ENCODE measurements at regions not wholly inside any gene's neighbourhood (a gene's known extent, or its start where the extent isn't known, plus 50 kb on each side); places are given as distances from the start of the nearest gene placed in this dataset.
A peak's percentile ranks its signal among the peaks of the same experiment; 100 is the strongest.

DNA sequence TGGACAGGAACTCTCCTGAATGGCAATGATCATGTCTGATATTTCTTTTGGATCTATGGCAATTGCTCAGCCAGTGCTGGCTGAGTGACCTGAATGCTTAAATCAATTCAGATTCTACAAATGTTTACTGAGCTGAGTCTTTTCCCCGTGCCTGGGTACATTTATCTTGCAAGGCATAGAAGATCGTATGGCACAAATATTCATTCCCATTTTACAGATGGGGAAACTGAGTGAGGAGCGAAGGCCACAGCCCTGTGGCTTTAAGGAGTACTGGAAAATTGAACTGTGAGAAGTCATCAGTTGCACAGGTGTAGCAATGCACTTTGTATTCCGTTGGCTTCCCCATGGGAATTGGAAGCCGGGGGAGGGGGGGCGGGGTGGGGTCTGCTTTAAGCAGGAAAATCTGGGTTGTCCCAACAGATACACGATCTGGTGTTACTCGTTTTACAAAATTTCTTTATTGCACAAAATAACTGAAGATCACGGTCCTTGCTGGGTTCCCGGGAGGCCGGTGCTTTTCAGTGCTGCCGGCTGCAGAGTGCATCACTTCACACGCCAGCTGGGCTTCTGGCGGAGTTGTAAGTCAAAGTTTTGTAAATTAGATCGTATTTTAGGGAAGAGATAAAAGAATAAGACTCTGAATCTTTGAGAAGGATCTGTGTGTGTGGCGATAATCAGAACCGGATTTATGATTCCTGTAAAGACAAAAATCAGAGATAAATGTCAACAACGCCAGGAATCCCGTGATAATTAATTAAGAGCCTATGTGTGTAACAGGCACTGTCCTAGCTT, 75.0 kb upstream of the MAP1LC3B2 start:
- no peak for DNase-seq (ENCODE audit: low read depth in 2 of 2)

DNA sequence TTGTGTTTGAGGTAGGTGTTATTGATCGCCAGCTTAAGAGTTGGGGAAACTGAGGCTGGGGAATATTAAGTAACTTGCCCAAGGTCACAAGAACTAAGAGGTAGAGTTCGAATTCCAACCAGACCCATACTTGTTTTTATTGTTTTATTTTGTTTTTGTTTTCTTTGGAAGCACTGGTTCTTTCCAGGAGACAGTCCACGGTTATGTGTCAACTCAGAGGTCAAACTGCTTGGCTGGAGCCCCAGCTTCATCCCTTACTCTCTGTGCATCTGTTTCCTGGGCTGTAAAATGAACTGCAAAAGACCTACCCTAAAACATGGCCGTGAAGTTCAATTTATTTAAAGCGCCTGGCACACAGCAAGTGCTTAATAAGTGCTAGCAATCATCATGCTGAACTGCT, 74.4 kb upstream of the MAP1LC3B2 start:
- DNase-seq (ENCODE audit: low read depth in 2 of 2), result no peak

DNA sequence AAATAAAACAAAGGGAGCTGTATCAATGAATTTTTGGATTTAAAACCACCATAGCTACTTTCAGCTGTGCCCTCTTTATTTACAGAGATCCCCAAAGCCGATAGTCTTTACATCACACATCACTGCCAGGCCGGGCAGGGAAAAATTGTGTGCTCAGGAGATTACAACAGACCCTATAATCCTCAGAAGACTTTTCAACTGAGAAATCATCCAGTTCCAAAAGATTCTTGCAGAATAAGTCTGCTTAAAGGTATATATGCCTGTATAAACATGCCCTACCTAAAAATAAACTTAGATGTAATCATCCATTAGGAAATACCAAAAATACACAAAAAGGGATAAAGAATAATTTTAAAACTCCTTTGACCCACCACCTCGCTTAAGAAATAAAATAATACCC, 70.1 kb upstream of the MAP1LC3B2 start:
- DNase-seq (ENCODE audit: low read depth in 2 of 2), result no peak

DNA sequence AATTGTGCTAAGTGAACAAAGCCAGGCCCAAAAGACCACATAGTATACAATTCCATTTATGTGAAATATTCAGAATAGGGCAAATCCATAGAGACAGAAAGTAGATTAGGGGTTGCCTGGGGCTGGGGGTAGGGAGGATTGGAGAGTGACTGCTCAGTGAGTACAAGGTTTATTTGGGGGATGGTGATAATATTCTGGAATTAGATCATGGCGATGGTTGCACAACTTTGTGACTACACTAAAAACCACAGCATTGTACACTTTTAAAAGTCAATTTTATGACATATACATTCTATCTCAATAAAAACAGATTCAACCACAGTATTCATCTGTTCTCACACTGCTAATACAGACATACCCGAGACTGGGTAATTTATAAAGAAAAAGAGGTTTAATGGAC, 68.7 kb upstream of the MAP1LC3B2 start:
- DNase-seq (ENCODE audit: low read depth in 2 of 2), result no peak

DNA sequence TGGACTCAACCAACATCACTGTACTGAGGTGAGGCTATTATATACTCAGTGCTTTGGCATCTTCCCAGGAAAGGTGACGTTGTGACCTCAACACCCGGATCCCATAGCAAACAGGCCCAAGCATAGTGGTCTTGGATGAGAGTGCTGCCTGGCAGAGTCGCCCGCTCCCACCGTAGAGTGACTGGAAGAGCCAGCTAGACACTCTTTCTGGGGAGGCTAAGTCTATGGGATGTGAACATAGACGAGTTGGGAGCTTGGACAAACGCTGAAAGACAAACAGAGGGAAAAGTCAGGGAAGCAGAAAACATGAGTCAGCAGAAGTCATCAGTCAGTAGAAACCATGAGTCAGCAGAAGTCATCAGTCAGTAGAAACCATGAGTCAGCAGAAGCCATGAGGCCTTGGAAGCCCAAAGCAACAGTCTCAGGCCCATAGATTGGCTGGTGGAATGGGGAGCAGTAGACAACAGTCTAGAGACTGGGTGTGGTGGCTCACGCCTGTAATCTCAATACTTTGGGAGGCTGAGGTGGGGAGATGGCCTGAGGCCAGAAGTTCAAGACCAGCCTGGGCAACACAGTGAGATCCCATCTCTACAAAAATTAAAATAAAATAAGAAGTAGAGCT, 66.4 kb upstream of the MAP1LC3B2 start:
- DNase-seq (ENCODE audit: low read depth in 2 of 2), result no peak

DNA sequence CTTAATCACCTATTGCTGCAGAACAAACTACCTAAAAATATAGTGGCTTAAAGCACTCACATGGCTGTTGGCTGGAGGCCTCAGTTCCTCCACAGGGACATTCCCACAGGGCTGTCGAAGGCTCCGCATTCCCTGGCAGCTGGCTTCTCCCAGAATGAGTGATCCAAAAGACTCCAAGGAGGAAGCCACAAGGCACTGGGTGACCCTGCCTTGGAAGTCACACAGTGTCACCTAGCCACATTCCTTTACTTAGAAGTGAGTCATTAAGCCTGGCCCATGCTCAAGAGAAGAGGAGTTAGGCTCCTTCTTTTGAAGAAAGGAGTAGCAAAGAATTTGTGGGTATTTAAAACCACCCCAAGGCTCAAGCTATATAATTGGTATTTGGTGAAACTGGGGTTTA, 63.9 kb upstream of the MAP1LC3B2 start:
- no peak for DNase-seq (ENCODE audit: low read depth in 2 of 2)

DNA sequence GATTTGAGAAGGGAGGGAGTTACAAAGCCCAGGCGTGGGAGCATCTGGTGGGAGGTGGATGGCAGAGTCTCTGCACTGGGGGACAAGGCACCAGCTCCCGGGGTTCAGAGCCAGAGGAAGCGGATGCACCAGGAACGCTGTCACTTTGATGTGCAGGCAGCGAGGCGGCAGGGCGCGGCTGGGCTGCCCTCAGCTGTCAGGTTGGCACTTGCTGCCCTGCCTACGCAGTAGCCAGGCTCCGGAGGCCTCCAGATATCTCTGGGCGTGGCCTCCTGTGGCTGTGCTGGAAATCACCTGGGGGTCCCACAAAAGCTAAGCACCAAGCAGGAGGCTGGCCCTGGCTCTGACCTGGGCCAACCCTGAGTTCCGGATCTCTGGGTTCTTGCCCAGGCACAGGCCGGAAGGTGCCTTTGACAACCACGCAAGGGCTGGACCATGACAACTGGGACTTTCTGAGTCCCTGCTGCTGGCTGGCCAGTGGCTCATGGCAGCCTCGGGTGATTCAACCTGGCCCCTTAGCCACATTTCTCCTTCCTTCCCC, 62.1 kb upstream of the MAP1LC3B2 start:
- no peak for DNase-seq (ENCODE audit: low read depth in 2 of 2)

DNA sequence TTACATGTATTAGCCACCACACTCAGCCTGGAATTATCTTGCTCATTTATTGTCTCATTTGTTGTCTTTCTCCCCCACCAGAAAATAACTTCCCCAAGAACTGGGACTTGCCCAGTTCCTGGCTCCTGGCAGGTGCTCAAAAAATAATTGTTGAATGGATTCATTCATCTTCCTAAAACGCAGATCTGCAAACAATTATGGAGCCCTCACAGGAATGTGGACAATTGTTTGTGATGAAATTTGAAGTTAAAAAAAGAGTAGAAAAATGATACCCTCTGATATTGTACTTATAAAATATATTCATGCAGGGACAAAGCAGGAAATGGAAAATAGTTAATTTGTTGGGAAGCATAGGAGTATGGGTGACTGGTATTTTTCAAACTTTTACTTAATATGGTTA, 60.7 kb upstream of the MAP1LC3B2 start:
- DNase-seq (ENCODE audit: low read depth in 2 of 2), result no peak

DNA sequence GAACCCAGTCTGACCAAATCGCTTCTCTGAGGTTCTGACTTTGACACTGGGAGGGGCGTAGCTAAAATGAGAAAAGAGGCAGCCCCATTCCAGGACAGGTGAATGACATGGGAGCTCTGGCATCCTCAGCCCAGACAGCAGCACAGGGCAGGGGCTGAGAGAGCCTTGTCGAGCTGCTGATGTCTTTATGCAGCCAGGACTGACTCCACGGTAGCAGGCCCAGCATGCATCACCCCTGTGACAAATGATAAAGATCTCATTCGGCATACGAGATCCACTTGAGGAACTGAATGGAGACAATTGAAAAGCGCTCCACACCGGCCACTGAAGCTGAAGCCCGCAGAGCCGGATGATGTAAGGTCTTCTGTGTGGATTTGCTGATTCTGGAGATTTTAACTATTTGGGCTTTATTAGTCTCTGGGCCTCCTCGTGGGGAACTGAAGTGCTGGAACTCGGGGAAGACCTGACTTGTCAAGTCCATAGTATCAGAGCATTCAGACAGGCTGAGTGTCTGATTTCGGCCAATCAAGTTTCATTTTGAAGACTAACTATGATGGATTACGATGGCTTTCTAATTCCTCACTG, 56.9 kb upstream of the MAP1LC3B2 start:
- no peak for DNase-seq (ENCODE audit: low read depth in 2 of 2)

DNA sequence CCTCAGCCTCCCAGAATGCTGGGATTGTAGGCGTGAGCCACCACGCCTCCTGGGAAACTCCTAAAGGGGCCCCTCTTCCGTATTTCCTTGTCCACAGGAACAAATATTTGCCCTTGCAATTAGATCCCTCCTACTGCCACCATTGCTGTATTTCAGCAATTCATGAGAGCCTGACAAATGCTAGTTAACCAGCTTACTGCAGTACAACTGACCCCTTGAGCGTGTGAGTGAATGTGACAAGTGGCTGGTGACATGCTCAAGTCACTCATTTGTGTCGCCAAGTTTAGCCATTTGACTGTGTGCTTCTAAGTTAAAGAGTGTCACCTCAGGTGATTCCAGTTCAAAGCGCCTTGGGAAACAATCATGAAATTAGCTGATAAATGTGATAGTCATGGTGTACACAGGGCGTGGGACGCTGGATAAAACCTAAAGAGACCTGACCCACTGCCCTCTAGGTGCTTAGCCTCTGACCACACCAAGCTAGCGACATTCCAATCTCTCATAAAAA, 56.1 kb upstream of the MAP1LC3B2 start:
- DNase-seq (ENCODE audit: low read depth in 2 of 2), result no peak

DNA sequence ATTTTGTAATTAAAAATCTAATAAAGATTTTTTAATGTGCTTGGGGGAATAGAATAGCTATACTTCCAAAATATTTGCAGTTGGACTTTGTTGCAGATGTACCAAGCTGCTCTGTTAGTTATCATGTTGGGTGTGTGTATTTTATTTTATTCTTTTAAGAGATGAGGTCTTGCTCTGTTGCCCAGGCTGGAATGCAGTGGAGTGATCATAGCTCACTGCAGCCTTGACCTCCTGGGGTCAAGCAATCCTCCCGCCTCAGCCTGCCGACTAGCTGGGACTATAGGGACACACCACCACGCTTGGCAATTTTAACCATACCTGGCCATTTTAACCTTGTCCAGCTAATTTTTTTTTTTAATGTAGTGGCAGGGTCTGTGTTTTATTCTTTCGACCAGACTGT, 54.7 kb upstream of the MAP1LC3B2 start:
- no peak for DNase-seq (ENCODE audit: low read depth in 2 of 2)

DNA sequence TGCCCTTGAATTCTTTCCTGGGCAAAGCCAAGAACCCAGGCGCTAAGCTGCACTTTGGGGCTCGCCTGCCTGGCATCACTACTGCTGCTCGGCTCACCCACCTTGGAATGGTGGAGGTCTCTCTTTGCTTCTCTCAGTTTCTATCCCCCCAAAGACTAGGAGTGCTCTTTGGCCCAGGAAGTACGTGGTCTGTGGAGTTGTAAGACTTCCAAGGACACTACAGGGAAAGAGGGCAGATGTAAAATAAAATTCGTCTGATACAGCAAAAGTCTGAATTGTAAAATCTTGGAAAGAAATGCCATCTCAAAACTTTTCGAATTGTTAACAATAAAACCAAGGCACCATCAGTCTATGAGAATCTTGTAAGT, 52.5 kb upstream of the MAP1LC3B2 start:
- DNase-seq (ENCODE audit: low read depth in 2 of 2), result no peak

DNA sequence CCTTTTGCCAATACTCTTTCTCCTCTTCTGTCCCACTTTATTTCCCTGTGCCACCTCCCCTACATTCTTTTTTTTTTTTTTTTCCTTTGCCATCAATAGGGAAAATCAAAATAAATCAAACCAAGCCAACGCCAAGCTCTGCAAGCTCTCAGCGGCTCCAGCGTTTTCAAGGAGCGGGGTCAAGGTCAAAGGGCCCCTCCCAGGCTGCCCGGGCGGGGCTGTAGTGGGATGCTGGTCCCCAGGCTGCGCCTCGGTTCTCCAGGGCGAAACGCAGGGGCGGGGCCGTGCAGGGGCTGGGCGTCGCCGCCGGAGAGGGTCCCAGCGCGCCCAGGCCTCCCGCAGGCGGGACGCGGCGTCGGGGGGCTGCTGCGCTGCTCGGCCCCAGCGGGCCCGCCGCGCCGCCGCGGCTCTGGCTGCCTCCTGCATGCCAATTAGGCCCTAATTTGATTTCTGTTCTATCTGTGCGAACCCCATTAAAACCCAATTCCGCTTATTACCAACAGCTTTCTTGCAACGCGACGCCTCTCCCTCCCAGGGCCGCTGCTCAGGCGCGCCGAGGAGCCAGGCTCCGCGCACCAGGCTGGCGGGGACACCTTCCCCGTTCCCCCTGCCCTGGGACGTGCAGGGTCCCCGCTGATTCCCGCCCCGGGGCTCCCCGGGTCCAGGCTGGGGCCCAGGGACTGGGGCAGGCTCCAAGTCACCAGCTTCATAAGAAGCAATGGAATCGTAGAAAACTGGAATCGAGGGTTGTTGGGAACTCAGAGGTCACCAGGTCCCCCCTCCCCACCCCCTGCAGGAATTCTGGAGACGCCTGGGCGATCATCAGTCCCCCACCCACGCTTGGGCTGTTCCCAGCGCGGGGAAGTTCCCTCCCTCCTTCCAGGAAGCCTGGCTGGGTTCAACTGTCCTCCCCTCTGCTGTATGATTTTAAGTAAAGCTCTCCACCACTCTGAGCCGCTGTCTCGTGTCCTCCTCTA, 50.7 kb upstream of the MAP1LC3B2 start:
- DNase-seq (ENCODE audit: low read depth in 2 of 2), result peak in 1 of 2 experiments; percentile 19
